ENCODE measurements at regions not wholly inside any gene's neighbourhood (a gene's known extent, or its start where the extent isn't known, plus 50 kb on each side); places are given as distances from the start of the nearest gene placed in this dataset.

- TF ChIP-seq, protein P1, sequence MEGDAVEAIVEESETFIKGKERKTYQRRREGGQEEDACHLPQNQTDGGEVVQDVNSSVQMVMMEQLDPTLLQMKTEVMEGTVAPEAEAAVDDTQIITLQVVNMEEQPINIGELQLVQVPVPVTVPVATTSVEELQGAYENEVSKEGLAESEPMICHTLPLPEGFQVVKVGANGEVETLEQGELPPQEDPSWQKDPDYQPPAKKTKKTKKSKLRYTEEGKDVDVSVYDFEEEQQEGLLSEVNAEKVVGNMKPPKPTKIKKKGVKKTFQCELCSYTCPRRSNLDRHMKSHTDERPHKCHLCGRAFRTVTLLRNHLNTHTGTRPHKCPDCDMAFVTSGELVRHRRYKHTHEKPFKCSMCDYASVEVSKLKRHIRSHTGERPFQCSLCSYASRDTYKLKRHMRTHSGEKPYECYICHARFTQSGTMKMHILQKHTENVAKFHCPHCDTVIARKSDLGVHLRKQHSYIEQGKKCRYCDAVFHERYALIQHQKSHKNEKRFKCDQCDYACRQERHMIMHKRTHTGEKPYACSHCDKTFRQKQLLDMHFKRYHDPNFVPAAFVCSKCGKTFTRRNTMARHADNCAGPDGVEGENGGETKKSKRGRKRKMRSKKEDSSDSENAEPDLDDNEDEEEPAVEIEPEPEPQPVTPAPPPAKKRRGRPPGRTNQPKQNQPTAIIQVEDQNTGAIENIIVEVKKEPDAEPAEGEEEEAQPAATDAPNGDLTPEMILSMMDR (IDR thresholded peaks at IDR 0.05; ENCODE audit: poor library complexity, severe bottlenecking) = no peak
- TF ChIP-seq POLR2AphosphoS5 (IDR thresholded peaks at IDR 0.05) (no peak), MXI1 (conservative IDR thresholded peaks at IDR 0.05; ENCODE audit: poor library complexity, severe bottlenecking) (no peak), EP300 (conservative IDR thresholded peaks at IDR 0.05; ENCODE audit: poor library complexity, severe bottlenecking) (no peak), TAF1 (IDR thresholded peaks at IDR 0.05; ENCODE audit: low read depth) (no peak), EZH2 (IDR thresholded peaks at IDR 0.05; ENCODE audit: borderline replicate concordance, insufficient read depth, low read length, poor library complexity, severe bottlenecking) (no peak), RAD21 (conservative IDR thresholded peaks at IDR 0.05) (no peak), SMC3 (conservative IDR thresholded peaks at IDR 0.05; ENCODE audit: poor library complexity) (no peak)
- TF ChIP-seq, protein P2, sequence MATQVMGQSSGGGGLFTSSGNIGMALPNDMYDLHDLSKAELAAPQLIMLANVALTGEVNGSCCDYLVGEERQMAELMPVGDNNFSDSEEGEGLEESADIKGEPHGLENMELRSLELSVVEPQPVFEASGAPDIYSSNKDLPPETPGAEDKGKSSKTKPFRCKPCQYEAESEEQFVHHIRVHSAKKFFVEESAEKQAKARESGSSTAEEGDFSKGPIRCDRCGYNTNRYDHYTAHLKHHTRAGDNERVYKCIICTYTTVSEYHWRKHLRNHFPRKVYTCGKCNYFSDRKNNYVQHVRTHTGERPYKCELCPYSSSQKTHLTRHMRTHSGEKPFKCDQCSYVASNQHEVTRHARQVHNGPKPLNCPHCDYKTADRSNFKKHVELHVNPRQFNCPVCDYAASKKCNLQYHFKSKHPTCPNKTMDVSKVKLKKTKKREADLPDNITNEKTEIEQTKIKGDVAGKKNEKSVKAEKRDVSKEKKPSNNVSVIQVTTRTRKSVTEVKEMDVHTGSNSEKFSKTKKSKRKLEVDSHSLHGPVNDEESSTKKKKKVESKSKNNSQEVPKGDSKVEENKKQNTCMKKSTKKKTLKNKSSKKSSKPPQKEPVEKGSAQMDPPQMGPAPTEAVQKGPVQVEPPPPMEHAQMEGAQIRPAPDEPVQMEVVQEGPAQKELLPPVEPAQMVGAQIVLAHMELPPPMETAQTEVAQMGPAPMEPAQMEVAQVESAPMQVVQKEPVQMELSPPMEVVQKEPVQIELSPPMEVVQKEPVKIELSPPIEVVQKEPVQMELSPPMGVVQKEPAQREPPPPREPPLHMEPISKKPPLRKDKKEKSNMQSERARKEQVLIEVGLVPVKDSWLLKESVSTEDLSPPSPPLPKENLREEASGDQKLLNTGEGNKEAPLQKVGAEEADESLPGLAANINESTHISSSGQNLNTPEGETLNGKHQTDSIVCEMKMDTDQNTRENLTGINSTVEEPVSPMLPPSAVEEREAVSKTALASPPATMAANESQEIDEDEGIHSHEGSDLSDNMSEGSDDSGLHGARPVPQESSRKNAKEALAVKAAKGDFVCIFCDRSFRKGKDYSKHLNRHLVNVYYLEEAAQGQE (IDR thresholded peaks at IDR 0.05; ENCODE audit: borderline replicate concordance) = no peak
These were observed 1154.7 kb upstream of the FLRT2 start for GRCh38 chr14:84375235-84375634.
